Thyroid gland (tissue), 4 donors: ENCODE measurements at regions not wholly inside any gene's neighbourhood (a gene's known extent, or its start where the extent isn't known, plus 50 kb on each side); places are given as distances from the start of the nearest gene placed in this dataset.

Experiments used
- DNase-seq, 2 donors: peaks; one replicate each; pipeline ENCODE4 v3.0.0-alpha.2; 2019
- H3K27ac ChIP-seq, 3 donors: fragments of 200-600 bp; sonication (generic); 1 replicate in 2 of 3; 2 replicates in 1 of 3; pipeline ENCODE4 v1.5.1; 2016 to 2019; ENCODE audit warnings: mild to moderate bottlenecking in 1 of 3, moderate library complexity in 1 of 3
- H3K27me3 ChIP-seq: fragments of 200-600 bp; sonication (generic); one replicate; pipeline ENCODE4 v1.5.1; 2019
- H3K36me3 ChIP-seq, 2 donors: fragments of 200-600 bp; sonication (generic); one replicate each; pipeline ENCODE4 v1.5.1; 2016 to 2019
- H3K4me1 ChIP-seq, 2 donors: fragments of 200-600 bp; sonication (generic); one replicate each; pipeline ENCODE4 v1.5.1; 2017 to 2019
- H3K4me3 ChIP-seq, 3 donors: fragments of 200-600 bp; sonication (generic); replicated peaks in 1 of 3; 1 replicate in 2 of 3; 2 replicates in 1 of 3; pipeline ENCODE4 v1.5.1; 2016; ENCODE audit warnings: mild to moderate bottlenecking in 1 of 3
- H3K9me3 ChIP-seq: fragments of 200-600 bp; sonication (generic); one replicate; pipeline ENCODE4 v1.5.1; 2017
- POLR2A ChIP-seq, 2 donors: fragments of 450-650 bp; IDR thresholded peaks; one replicate each; pipeline ENCODE4 v1.6.1; 2017; ENCODE audit warnings: antibody characterized with exemption in 2 of 2, mild to moderate bottlenecking in 2 of 2, moderate library complexity in 1 of 2
- WGBS, 2 donors: methylation state at CpG; one replicate each; pipeline ENCODE4 v1.1.5; 2017; 5-methylcytosine and 5-hydroxymethylcytosine counted together
- intact Hi-C: fragments of 100-400 bp; cut with DNase I; formaldehyde crosslinking; loops from one replicate; pipeline ENCODE4 v1.15.1; 2023
- TF ChIP-seq, protein P1 (sequence below), 6 experiments: fragments of 200-600 bp in 3 of 6; fragments of 450-650 bp in 3 of 6; sonication (generic) in 3 of 6; IDR thresholded peaks; one replicate each; pipeline ENCODE4 v1.5.1; 2016 to 2019; ENCODE audit warnings: antibody characterized with exemption in 6 of 6, mild to moderate bottlenecking in 2 of 6, inconsistent platforms in 1 of 6, moderate library complexity in 1 of 6

DNA sequence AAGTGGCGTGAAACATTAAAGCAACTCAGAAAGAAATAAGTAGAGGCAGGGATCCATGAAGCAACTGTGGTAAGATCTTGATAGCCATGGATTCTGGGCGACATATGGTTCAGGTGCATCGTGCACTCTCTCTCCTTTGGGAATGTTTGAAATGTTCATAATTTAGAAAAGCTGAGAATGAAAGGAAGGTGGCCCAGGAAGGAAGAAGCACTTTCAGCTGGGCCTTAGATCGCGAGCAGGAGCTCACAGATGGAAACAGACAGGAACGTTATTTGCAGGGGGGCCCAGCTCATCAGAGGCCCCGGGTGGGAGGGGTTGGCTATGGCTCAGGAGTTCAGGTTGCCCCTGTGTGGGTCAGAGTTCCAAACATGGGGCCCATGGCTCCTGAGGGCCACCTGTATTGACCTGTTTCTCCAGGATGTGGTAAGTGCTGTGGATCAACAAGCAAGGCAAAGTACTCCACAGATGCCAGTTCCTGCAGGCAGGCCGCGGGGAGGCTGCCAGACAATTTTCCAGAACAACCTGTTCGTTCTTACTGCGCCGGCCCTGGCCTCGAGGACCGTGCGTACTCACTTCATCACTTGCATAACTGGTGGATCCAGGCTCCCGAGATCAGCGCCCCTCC lies 253.2 kb downstream of the TOMM20 start:
- Histone ChIP-seq H3K9me3 (no peaks in the 10 kb centered on the region), H3K27ac (peak overlapping the region in 1 of 3 donors; percentile 72), H3K36me3 (no peaks in the 10 kb centered on the region), H3K4me1 (peaks cover 6 to 49% of the 10 kb centered on the region in 2 donors), H3K4me3 (no peak overlapping the region), H3K27me3 (no peaks in the 10 kb centered on the region)
- TF ChIP-seq, protein P1, sequence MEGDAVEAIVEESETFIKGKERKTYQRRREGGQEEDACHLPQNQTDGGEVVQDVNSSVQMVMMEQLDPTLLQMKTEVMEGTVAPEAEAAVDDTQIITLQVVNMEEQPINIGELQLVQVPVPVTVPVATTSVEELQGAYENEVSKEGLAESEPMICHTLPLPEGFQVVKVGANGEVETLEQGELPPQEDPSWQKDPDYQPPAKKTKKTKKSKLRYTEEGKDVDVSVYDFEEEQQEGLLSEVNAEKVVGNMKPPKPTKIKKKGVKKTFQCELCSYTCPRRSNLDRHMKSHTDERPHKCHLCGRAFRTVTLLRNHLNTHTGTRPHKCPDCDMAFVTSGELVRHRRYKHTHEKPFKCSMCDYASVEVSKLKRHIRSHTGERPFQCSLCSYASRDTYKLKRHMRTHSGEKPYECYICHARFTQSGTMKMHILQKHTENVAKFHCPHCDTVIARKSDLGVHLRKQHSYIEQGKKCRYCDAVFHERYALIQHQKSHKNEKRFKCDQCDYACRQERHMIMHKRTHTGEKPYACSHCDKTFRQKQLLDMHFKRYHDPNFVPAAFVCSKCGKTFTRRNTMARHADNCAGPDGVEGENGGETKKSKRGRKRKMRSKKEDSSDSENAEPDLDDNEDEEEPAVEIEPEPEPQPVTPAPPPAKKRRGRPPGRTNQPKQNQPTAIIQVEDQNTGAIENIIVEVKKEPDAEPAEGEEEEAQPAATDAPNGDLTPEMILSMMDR (IDR thresholded peaks at IDR 0.05) = no peak
- no peak for TF ChIP-seq POLR2A (IDR thresholded peaks at IDR 0.05)
- WGBS, 2 donors = 95 to 96% methylated on average over 15 to 17 of the region's 17 CpGs
- DNase-seq = no peak
- intact Hi-C loops = no loop called here

DNA sequence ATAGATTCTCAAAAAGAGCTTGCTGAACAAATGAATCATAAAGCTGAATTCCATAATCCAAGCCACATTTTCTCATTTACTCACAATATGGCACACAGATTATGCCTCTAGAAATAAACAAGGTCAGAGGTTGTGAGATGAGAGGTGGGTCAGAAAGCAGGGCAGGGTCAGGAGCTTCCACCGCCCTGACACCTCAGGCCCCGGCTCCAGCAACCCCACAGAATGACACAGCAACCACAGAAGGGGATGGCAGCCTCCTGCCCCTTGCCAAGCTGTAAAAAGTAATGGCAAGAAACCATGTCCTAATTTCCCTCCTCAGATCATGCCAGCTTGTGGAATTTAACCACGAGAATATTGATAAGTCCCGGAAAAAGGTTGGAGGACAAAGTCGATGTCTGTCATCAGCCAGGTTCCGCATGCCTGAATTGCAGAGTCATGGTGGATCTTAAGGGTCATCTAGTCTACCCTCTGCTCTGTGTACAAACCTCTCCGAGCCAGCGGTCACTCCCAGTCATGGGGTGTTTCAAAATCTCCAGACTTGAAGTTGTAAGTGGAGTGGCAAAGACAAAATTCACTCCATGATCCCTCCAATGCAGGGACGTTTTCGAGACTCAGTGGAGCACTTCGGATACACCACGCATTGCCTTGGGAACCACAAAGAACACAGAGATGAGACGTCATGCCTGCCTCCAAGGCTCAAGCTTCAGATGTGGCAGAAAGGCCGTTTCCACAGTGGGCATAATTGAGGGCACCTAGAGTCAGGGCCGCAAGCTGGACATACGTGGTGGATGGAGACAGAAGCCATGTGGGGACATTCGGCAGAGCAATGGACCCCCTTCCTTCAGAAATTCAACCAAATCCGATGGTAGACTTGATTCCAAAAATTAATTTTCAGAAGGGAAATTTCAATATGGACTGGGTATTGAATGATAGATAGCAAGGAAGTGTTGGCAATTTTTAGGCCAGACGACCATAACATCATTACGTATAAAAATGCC lies 254.0 kb downstream of the TOMM20 start:
- intact Hi-C loops = no loop called here

DNA sequence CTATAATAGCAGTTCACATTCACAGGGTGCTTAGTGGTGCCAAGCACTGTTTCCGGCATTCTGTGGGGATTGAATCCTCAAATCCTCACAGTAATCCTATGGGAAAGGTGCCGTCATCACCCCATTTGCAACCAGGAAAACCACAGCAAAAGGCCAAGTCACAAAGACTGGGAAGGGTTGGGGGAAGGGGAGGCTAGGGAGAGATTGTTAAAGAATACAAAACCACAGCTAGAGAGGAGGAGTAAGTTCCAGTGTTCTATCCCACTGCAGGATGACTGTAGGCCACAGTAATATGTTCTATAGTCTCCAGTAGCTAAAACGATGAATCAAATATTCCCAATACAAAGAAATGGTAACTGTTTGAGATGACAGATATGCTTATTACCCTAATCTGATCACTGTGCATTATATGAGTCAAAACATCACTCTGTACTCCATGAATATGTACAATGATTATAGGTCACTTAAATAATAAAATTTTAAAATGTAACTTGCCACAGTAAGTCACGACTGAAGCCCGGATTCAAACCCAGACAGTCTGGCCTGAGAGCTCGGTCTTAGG lies 256.8 kb downstream of the TOMM20 start:
- no peak for DNase-seq

More for the DNA sequence above, 254.0 kb downstream of the TOMM20 start:
- DNase-seq = peak; percentile 39 to 53
- H3K4me3 ChIP-seq = no peak overlapping the region
- peak overlapping the region in 2 of 3 donors; percentile 33 to 72 for H3K27ac ChIP-seq
- H3K36me3 ChIP-seq = no peaks in the 10 kb centered on the region
- H3K27me3 ChIP-seq = no peaks in the 10 kb centered on the region
- no peak for TF ChIP-seq POLR2A (IDR thresholded peaks at IDR 0.05)
- TF ChIP-seq, protein P1 (IDR thresholded peaks at IDR 0.05) = no peak
- H3K9me3 ChIP-seq = no peaks in the 10 kb centered on the region
- 81 to 88% methylated on average over 20 of the region's 20 CpGs for WGBS, 2 donors
- peaks cover 0 to 42% of the 10 kb centered on the region in 2 donors for H3K4me1 ChIP-seq

DNA sequence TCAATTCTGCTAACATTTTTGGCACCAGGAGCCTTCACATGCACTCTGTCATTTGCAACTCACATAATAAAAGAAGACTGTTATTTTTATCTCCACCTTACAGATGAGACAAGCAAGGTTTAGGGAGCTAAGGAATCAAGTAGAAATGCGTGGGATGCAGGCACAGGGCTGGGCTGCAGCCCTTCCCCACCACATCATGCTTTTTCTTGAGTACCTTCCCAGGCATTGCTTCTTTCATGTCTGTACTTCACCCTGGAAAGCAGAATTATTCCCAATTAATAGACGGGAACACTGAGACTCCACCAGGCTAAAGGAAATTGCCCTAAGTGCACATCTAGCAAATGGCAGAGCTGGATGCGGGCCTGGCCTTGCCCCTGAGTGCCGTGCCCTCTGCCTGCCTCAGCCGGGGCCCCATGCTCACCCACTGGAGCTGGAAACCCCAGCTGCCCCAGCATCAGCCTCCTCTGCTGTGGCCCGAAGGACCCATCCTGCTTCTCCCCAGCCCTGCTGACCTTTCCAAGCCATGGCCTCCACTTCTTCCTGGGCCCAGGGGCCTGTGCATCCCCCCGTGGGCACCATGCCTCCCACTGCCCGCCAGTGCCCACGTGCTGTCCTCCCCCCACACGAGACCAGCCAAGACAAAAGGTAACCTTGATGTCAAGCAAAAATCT lies 257.5 kb downstream of the TOMM20 start:
- WGBS, 2 donors = 94 to 96% methylated on average over 9 to 10 of the region's 10 CpGs
- Histone ChIP-seq H3K36me3 (no peaks in the 10 kb centered on the region), H3K4me3 (no peak overlapping the region), H3K4me1 (peaks cover 0 to 23% of the 10 kb centered on the region in 2 donors), H3K9me3 (no peaks in the 10 kb centered on the region), H3K27ac (no peak overlapping the region), H3K27me3 (no peaks in the 10 kb centered on the region)
- no peak for DNase-seq
- intact Hi-C loops = no loop called here
- TF ChIP-seq POLR2A (IDR thresholded peaks at IDR 0.05) = no peak
- TF ChIP-seq, protein P1 (IDR thresholded peaks at IDR 0.05) = no peak

More for the DNA sequence above, 256.8 kb downstream of the TOMM20 start:
- peaks cover 0 to 29% of the 10 kb centered on the region in 2 donors for H3K4me1 ChIP-seq
- WGBS, 2 donors = 91 to 99% methylated on average over 6 of the region's 6 CpGs
- H3K27ac ChIP-seq = no peak overlapping the region
- H3K9me3 ChIP-seq = no peaks in the 10 kb centered on the region
- no peak for TF ChIP-seq POLR2A (IDR thresholded peaks at IDR 0.05)
- TF ChIP-seq, protein P1 (IDR thresholded peaks at IDR 0.05) = no peak
- H3K36me3 ChIP-seq = no peaks in the 10 kb centered on the region
- intact Hi-C loops = no loop called here
- no peak overlapping the region for H3K4me3 ChIP-seq
- no peaks in the 10 kb centered on the region for H3K27me3 ChIP-seq
